ENCODE measurements at regions not wholly inside any gene's neighbourhood (a gene's known extent, or its start where the extent isn't known, plus 50 kb on each side); places are given as distances from the start of the nearest gene placed in this dataset.

DNA sequence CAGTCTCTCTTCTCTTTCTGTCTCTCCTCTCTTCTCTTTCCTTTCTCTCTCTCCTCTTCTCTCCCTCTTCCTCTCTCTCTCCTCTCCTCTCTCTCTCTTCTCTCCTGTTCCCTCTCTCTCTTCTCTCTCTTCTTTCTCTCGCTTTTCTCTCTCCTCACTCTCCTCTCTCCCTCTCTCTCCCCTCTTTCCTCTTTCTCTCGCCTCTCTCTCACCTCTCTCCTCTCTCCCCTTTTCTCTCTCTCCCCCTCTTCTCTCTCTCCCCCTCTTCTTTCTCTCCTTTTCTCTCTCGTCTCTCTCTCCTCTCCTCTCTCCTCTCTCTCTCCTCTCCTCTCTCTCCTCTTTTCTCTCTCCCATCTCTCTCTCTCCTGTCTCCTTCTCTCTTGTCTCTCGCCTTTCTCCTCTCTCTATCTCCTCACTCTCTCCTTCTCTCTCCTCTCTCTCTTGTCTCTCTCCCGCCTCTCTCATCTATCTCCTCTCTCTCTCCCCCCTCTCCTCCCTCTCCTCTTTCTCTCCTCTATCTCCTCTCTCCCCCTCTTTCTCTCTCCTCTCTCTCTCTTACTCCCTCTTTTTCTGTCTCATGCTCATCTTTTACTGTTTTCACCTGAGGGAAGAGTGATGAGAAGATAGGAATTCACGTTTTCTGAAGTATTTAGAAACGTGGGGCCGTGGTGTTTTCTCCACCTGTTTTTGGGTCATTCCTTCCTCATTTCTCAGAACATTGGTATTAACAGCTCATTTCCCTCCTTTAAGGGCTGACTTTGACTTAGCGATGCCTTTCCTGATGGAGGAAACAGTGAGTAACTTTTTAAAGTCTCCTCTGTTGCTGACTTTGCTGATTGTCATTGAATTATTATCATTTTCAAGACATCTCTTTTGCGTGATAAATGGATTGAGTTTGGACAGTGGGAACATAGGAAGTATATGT, 80.6 kb upstream of the CD99 start:
- TF ChIP-seq POLR2AphosphoS5 (IDR thresholded peaks at IDR 0.05) (no peak), POLR2A (IDR thresholded peaks at IDR 0.05) (no peak), CTCF (IDR thresholded peaks at IDR 0.05) (no peak), EP300 (IDR thresholded peaks at IDR 0.05) (no peak)
- DNase-seq, result no peak

DNA sequence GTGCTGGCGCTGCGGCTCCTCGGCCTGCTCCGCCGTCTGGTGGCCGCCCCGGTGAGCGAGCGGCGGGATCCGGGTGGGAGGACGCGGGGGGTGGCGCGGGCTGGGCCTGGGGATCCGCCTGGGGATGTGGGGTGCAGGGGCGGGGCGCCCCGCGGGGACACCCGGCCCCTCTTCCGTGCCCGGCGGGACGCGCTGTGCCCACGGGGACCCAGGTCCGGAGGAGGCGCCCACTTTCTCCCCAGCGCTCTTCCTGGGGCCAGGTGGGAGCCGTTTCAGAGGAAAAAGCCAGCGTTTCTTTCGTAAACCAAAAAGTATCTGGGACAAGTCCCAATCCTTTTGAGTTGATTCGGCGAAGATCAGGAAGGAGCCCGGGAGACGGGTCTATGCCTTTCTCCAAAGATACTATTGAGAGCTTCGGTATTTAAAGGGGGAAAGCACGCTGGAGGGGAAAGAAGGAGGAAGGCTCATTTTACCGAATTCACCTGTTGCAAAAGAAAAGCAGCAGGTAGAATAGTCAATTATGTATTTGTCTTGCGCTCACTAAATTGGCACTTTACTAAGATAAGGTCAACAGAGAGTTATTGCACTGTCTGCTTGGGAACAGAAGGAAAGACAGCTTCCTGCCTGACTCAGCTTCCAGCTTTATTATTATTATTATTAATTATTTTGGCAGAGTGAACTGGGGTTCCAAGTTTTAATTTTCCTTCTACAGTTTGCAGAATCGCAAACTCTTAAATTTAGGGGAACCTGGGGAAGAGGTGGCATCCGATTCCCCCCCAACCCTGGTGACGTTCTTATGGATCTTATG, 81.5 kb upstream of the CD99 start:
- intact Hi-C loops (cut with DNase I), result loop anchor here (5.0 kb wide), 4 partner anchors 83 to 1157 kb away; partner anchors contain the start of genes ASMTL and CD99
- DNase-seq, result peak; percentile 64
- Histone ChIP-seq H3K9me3 (no peaks in the 10 kb centered on the region), H3K4me3 (peak overlapping the region; percentile 63 to 89 (median 76)), H3K36me3 (no peaks in the 10 kb centered on the region), H3K4me1 (peaks cover 0 to 14% (median 11%) of the 10 kb centered on the region in 4 donors), H3K27ac (peak overlapping the region; percentile 73 to 83 (median 76)), H3K27me3 (no peaks in the 10 kb centered on the region)
- TF ChIP-seq POLR2AphosphoS5 (IDR thresholded peaks at IDR 0.05), result no peak
- peak in 1 of 4 experiments; percentile 21 for TF ChIP-seq CTCF (IDR thresholded peaks at IDR 0.05)
- no peak for TF ChIP-seq EP300 (IDR thresholded peaks at IDR 0.05)
- TF ChIP-seq POLR2A (IDR thresholded peaks at IDR 0.05), result no peak
- 1% methylated on average over 44 of the region's 44 CpGs for WGBS, 2 donors

More for the DNA sequence above, 80.6 kb upstream of the CD99 start:
- H3K9me3 ChIP-seq, result no peaks in the 10 kb centered on the region
- 13 to 20% methylated on average over 10 of the region's 10 CpGs for WGBS, 2 donors
- intact Hi-C loops (cut with DNase I), result no loop called here
- H3K4me3 ChIP-seq, result peak overlapping the region; percentile 63 to 89 (median 76)
- H3K36me3 ChIP-seq, result no peaks in the 10 kb centered on the region
- H3K4me1 ChIP-seq, result peaks cover 0 to 14% (median 11%) of the 10 kb centered on the region in 4 donors
- no peaks in the 10 kb centered on the region for H3K27me3 ChIP-seq
- H3K27ac ChIP-seq, result peak overlapping the region in 2 of 4 donors; percentile 77 to 83

- Histone ChIP-seq H3K9me3 (no peaks in the 10 kb centered on the region), H3K4me1 (peaks cover 0 to 14% (median 11%) of the 10 kb centered on the region in 4 donors), H3K4me3 (peak overlapping the region; percentile 63 to 89 (median 76)), H3K27me3 (no peaks in the 10 kb centered on the region), H3K36me3 (no peaks in the 10 kb centered on the region), H3K27ac (peak overlapping the region; percentile 73 to 83 (median 76))
- intact Hi-C loops (cut with DNase I), result loop anchor here (5.0 kb wide), 4 partner anchors 83 to 1157 kb away; partner anchors contain the start of genes ASMTL and CD99
- DNase-seq, result peak; percentile 91
- TF ChIP-seq CTCF (IDR thresholded peaks at IDR 0.05), result no peak
- peak in 3 of 4 donors; percentile 47 to 66 (median 61) for TF ChIP-seq POLR2AphosphoS5 (IDR thresholded peaks at IDR 0.05)
- TF ChIP-seq POLR2A (IDR thresholded peaks at IDR 0.05), result no peak
- 0 to 1% methylated on average over 62 to 63 of the region's 63 CpGs for WGBS, 2 donors
These were observed 82.3 kb upstream of the CD99 start for GRCh38 chrX:2608638-2609430.

DNA sequence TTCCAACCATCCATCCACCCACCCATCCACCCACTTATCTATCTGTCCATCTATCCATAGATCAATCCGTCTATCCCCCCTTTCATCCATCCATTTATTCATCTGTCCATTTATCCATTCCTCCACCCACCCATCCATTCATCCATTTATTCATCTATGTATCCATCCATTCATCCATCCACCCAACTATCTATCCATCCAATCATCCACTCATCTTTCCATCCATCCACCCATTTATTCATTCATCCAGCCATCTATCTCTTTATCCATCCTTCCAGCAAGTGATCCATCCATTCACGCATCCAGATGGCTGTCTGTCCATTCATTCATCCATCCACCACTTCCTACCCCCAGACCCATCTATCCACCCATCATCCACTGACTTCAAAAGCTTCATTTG, 84.0 kb upstream of the CD99 start:
- no peak overlapping the region for H3K27ac ChIP-seq
- H3K4me3 ChIP-seq, result no peak overlapping the region
- 94 to 98% methylated on average over 2 of the region's 2 CpGs for WGBS, 2 donors
- TF ChIP-seq CTCF (IDR thresholded peaks at IDR 0.05), result no peak
- no peak for TF ChIP-seq POLR2A (IDR thresholded peaks at IDR 0.05)
- TF ChIP-seq EP300 (IDR thresholded peaks at IDR 0.05), result no peak
- TF ChIP-seq POLR2AphosphoS5 (IDR thresholded peaks at IDR 0.05), result no peak
- peaks cover 0 to 14% (median 11%) of the 10 kb centered on the region in 4 donors for H3K4me1 ChIP-seq
- H3K27me3 ChIP-seq, result no peaks in the 10 kb centered on the region
- peaks cover 0 to 7% (median 0%) of the 10 kb centered on the region in 4 donors for H3K36me3 ChIP-seq
- H3K9me3 ChIP-seq, result no peaks in the 10 kb centered on the region
- DNase-seq, result no peak
- intact Hi-C loops (cut with DNase I), result loop anchor here (5.0 kb wide), 4 partner anchors 85 to 1155 kb away; partner anchors contain the start of genes ASMTL and CD99

Measured in sigmoid colon (tissue), 6 donors.